Large intestine (tissue), 3 donors: ENCODE measurements at regions not wholly inside any gene's neighbourhood (a gene's known extent, or its start where the extent isn't known, plus 50 kb on each side); places are given as distances from the start of the nearest gene placed in this dataset.

ENCODE experiments used
- DNase-seq, 2 donors: peaks; one replicate each; pipeline versions ENCODE4 v3.0.0 to v3.0.0-alpha.2; 2013
- H3K27ac ChIP-seq: one replicate; pipeline ENCODE4 v1.5.1; 2013; ENCODE audit warnings: low read length
- H3K27me3 ChIP-seq: 2 replicates; pipeline ENCODE4 v1.6.1; 2013; ENCODE audit warnings: low read length; ENCODE audit not compliant: control insufficient read depth, insufficient read depth
- H3K36me3 ChIP-seq: 2 replicates; pipeline ENCODE4 v1.6.1; 2013; ENCODE audit warnings: low read length; ENCODE audit not compliant: control insufficient read depth, insufficient read depth
- H3K4me1 ChIP-seq: one replicate; pipeline ENCODE4 v1.6.1; 2013; ENCODE audit warnings: low read length; ENCODE audit not compliant: control insufficient read depth, insufficient read depth
- H3K4me3 ChIP-seq: one replicate; pipeline ENCODE4 v1.5.1; 2013; ENCODE audit warnings: low read length
- H3K9me3 ChIP-seq: one replicate; pipeline ENCODE4 v1.6.1; 2013; ENCODE audit warnings: mild to moderate bottlenecking, low read depth, low read length, moderate library complexity; ENCODE audit not compliant: control insufficient read depth
- WGBS: methylation state at CpG from one replicate; pipeline ENCODE4 v1.1.5; 2013; ENCODE audit warnings: low lambda C conversion rate; ENCODE audit not compliant: insufficient coverage; 5-methylcytosine and 5-hydroxymethylcytosine counted together

GRCh38 chr10:9814285-9814864, 1203.3 kb upstream of the CELF2 start:
- Histone ChIP-seq H3K9me3 (no peaks in the 10 kb centered on the region), H3K27ac (no peak overlapping the region), H3K27me3 (no peaks in the 10 kb centered on the region), H3K36me3 (no peaks in the 10 kb centered on the region), H3K4me3 (no peak overlapping the region), H3K4me1 (peaks cover under 1% of the 10 kb centered on the region)
- DNase-seq: no peak
- WGBS: 100% methylated on average over 1 of the region's 1 CpG

- peaks cover 24% of the 10 kb centered on the region for H3K4me1 ChIP-seq
- peak overlapping the region; percentile 62 for H3K27ac ChIP-seq
- no peaks in the 10 kb centered on the region for H3K36me3 ChIP-seq
- DNase-seq: peak; percentile 72 to 88
- H3K9me3 ChIP-seq: no peaks in the 10 kb centered on the region
- WGBS: no CpG with 5 or more reads among the region's 4 CpGs
- no peak overlapping the region for H3K4me3 ChIP-seq
- no peaks in the 10 kb centered on the region for H3K27me3 ChIP-seq
Observed at GRCh38 chr10:9819756-9820494, 1197.7 kb upstream of the CELF2 start.

- WGBS: 100% methylated on average over 1 of the region's 1 CpG
- Histone ChIP-seq H3K4me3 (no peak overlapping the region), H3K27ac (peak overlapping the region; percentile 94), H3K9me3 (peaks cover 4% of the 10 kb centered on the region), H3K4me1 (peaks cover 29% of the 10 kb centered on the region), H3K27me3 (no peaks in the 10 kb centered on the region), H3K36me3 (no peaks in the 10 kb centered on the region)
- DNase-seq: no peak
Observed at GRCh38 chr10:9823268-9823930, 1194.3 kb upstream of the CELF2 start.

- no peak overlapping the region for H3K4me3 ChIP-seq
- DNase-seq: peak; percentile 75 to 88
- H3K9me3 ChIP-seq: peaks cover 4% of the 10 kb centered on the region
- H3K36me3 ChIP-seq: no peaks in the 10 kb centered on the region
- peak overlapping the region; percentile 94 for H3K27ac ChIP-seq
- peaks cover 26% of the 10 kb centered on the region for H3K4me1 ChIP-seq
- no peaks in the 10 kb centered on the region for H3K27me3 ChIP-seq
- WGBS: 11% methylated on average over 3 of the region's 5 CpGs
Observed at GRCh38 chr10:9824631-9825071, 1193.0 kb upstream of the CELF2 start.

GRCh38 chr10:9825491-9826018, 1192.1 kb upstream of the CELF2 start:
- Histone ChIP-seq H3K27me3 (no peaks in the 10 kb centered on the region), H3K36me3 (no peaks in the 10 kb centered on the region), H3K9me3 (peaks cover 6% of the 10 kb centered on the region), H3K27ac (peak overlapping the region; percentile 94), H3K4me3 (no peak overlapping the region), H3K4me1 (peaks cover 20% of the 10 kb centered on the region)
- peak; percentile 94 to 97 for DNase-seq
- no CpG with 5 or more reads among the region's 8 CpGs for WGBS

- Histone ChIP-seq H3K4me1 (peaks cover 19% of the 10 kb centered on the region), H3K4me3 (no peak overlapping the region), H3K27me3 (no peaks in the 10 kb centered on the region), H3K36me3 (no peaks in the 10 kb centered on the region), H3K27ac (no peak overlapping the region), H3K9me3 (peaks cover 6% of the 10 kb centered on the region)
- WGBS: 93% methylated on average over 3 of the region's 4 CpGs
- no peak for DNase-seq
Observed at GRCh38 chr10:9828110-9828509, 1189.6 kb upstream of the CELF2 start.

GRCh38 chr10:9833942-9834341, 1183.7 kb upstream of the CELF2 start:
- Histone ChIP-seq H3K4me1 (no peaks in the 10 kb centered on the region), H3K4me3 (no peak overlapping the region), H3K27me3 (no peaks in the 10 kb centered on the region), H3K9me3 (peaks cover 2% of the 10 kb centered on the region), H3K27ac (no peak overlapping the region), H3K36me3 (no peaks in the 10 kb centered on the region)
- WGBS: 71% methylated on average over 1 of the region's 3 CpGs
- peak in 1 of 2 donors; percentile 45 for DNase-seq

GRCh38 chr10:9834434-9834833, 1183.2 kb upstream of the CELF2 start:
- Histone ChIP-seq H3K36me3 (no peaks in the 10 kb centered on the region), H3K4me1 (no peaks in the 10 kb centered on the region), H3K9me3 (peaks cover 4% of the 10 kb centered on the region), H3K27ac (no peak overlapping the region), H3K4me3 (no peak overlapping the region), H3K27me3 (no peaks in the 10 kb centered on the region)
- no CpG with 5 or more reads among the region's 1 CpG for WGBS
- DNase-seq: peak in 1 of 2 donors; percentile 10

GRCh38 chr10:9845075-9845474, 1172.6 kb upstream of the CELF2 start:
- no peaks in the 10 kb centered on the region for H3K4me1 ChIP-seq
- no peak for DNase-seq
- no peaks in the 10 kb centered on the region for H3K27me3 ChIP-seq
- no peak overlapping the region for H3K4me3 ChIP-seq
- H3K36me3 ChIP-seq: no peaks in the 10 kb centered on the region
- H3K27ac ChIP-seq: no peak overlapping the region
- no peaks in the 10 kb centered on the region for H3K9me3 ChIP-seq

- no peaks in the 10 kb centered on the region for H3K36me3 ChIP-seq
- no peak for DNase-seq
- H3K9me3 ChIP-seq: peaks cover 12% of the 10 kb centered on the region
- no peaks in the 10 kb centered on the region for H3K27me3 ChIP-seq
- no peak overlapping the region for H3K27ac ChIP-seq
- H3K4me3 ChIP-seq: no peak overlapping the region
- H3K4me1 ChIP-seq: no peaks in the 10 kb centered on the region
Observed at GRCh38 chr10:9848278-9848677, 1169.4 kb upstream of the CELF2 start.
